Neural cell (in vitro differentiated cells): ENCODE measurements at regions not wholly inside any gene's neighbourhood (a gene's known extent, or its start where the extent isn't known, plus 50 kb on each side); places are given as distances from the start of the nearest gene placed in this dataset.

Source experiments
- H2AFZ ChIP-seq: fragments of 200-600, 300-800 bp; sonication (generic), shearing (Covaris generic); 2 replicates; pipeline ENCODE4 v1.6.0; 2014; ENCODE audit warnings: low read depth, mild to moderate bottlenecking, antibody characterized with exemption, low read length, moderate library complexity
- H3F3A ChIP-seq: fragments of 200-600 bp; shearing (Covaris generic); 2 replicates; pipeline ENCODE4 v1.6.1; 2016; ENCODE audit warnings: mild to moderate bottlenecking, moderate library complexity, mixed read lengths, antibody characterized with exemption, low read length; ENCODE audit not compliant: insufficient read depth, poor library complexity, severe bottlenecking
- H3K27ac ChIP-seq: fragments of 200-600, 300-800 bp; sonication (generic), shearing (Covaris generic); 2 replicates; pipeline ENCODE4 v1.5.1; 2014; ENCODE audit warnings: mild to moderate bottlenecking, low read length, moderate library complexity
- H3K27me3 ChIP-seq: fragments of 300-800, 200-600 bp; sonication (generic), shearing (Covaris generic); 2 replicates; pipeline ENCODE4 v1.6.0; 2014; ENCODE audit warnings: mild to moderate bottlenecking, low read depth, low read length, moderate library complexity; ENCODE audit not compliant: insufficient read depth
- H3K36me3 ChIP-seq: fragments of 300-800, 200-600 bp; sonication (generic), shearing (Covaris generic); 2 replicates; pipeline ENCODE4 v1.5.1; 2014; ENCODE audit warnings: mild to moderate bottlenecking, antibody characterized with exemption, low read length, moderate library complexity; ENCODE audit not compliant: insufficient read depth
- H3K4me2 ChIP-seq: fragments of 300-800, 200-600 bp; sonication (generic), shearing (Covaris generic); 2 replicates; pipeline ENCODE4 v1.6.0; 2014; ENCODE audit warnings: mild to moderate bottlenecking, low read length
- H3K4me3 ChIP-seq: fragments of 300-800, 200-600 bp; sonication (generic), shearing (Covaris generic); 2 replicates; pipeline ENCODE4 v1.5.1; 2014; ENCODE audit warnings: mild to moderate bottlenecking, low read length, moderate library complexity
- H3K79me2 ChIP-seq: fragments of 200-600 bp; shearing (Covaris generic); replicated peaks from 2 replicates; pipeline ENCODE4 v1.6.0; 2014; ENCODE audit warnings: mild to moderate bottlenecking, low read length, moderate library complexity; ENCODE audit not compliant: insufficient read depth
- H3K9ac ChIP-seq: fragments of 300-800, 200-600 bp; sonication (generic), shearing (Covaris generic); 2 replicates; pipeline ENCODE4 v1.6.1; 2016; ENCODE audit warnings: mild to moderate bottlenecking, low read length, mixed read lengths
- H3K9me2 ChIP-seq: fragments of 200-600 bp; shearing (Covaris generic); 2 replicates; pipeline ENCODE4 v1.6.1; 2016; ENCODE audit warnings: mild to moderate bottlenecking, low read length, mixed read lengths; ENCODE audit not compliant: insufficient read depth
- H3K9me3 ChIP-seq: fragments of 200-600, 300-800 bp; sonication (generic), shearing (Covaris generic); 2 replicates; pipeline ENCODE4 v1.6.1; 2016; ENCODE audit warnings: mild to moderate bottlenecking, mixed run types, low read length, moderate library complexity, mixed read lengths
- H4K20me1 ChIP-seq: fragments of 200-600 bp; shearing (Covaris generic); 2 replicates; pipeline ENCODE4 v1.6.1; 2016; ENCODE audit warnings: mild to moderate bottlenecking, mixed run types; ENCODE audit not compliant: insufficient read depth
- EP300 ChIP-seq: fragments of 450-650 bp; conservative IDR thresholded peaks from 2 replicates; pipeline ENCODE4 v1.6.1; 2014; ENCODE audit warnings: antibody characterized with exemption, mild to moderate bottlenecking, moderate library complexity; ENCODE audit not compliant: poor library complexity, severe bottlenecking
- EZH2 ChIP-seq: fragments of 200-600, 300-800 bp; shearing (Covaris generic), sonication (generic); IDR thresholded peaks from 2 replicates; pipeline ENCODE4 v1.6.1; 2014; ENCODE audit warnings: antibody characterized with exemption, low read length, borderline replicate concordance, mild to moderate bottlenecking; ENCODE audit not compliant: insufficient read depth, poor library complexity, severe bottlenecking
- MXI1 ChIP-seq: fragments of 450-650 bp; conservative IDR thresholded peaks from 2 replicates; pipeline ENCODE4 v1.6.1; 2014; ENCODE audit warnings: antibody characterized with exemption, mild to moderate bottlenecking; ENCODE audit not compliant: poor library complexity, severe bottlenecking
- POLR2AphosphoS5 ChIP-seq: IDR thresholded peaks from 2 replicates; pipeline ENCODE4 v1.6.1; 2012
- RAD21 ChIP-seq: fragments of 450-650 bp; conservative IDR thresholded peaks from 2 replicates; pipeline ENCODE4 v1.6.1; 2014; ENCODE audit warnings: antibody characterized with exemption, mild to moderate bottlenecking, moderate library complexity
- SMC3 ChIP-seq: fragments of 450-650 bp; conservative IDR thresholded peaks from 2 replicates; pipeline ENCODE4 v1.6.1; 2014; ENCODE audit warnings: antibody characterized with exemption, mild to moderate bottlenecking, moderate library complexity; ENCODE audit not compliant: poor library complexity
- TAF1 ChIP-seq: IDR thresholded peaks from 2 replicates; pipeline ENCODE4 v1.6.1; 2012; ENCODE audit warnings: low read depth
- TF ChIP-seq, protein P1 (sequence below): IDR thresholded peaks from 2 replicates; pipeline ENCODE4 v1.6.1; 2012; ENCODE audit warnings: borderline replicate concordance
- TF ChIP-seq, protein P2 (sequence below): fragments of 450-650 bp; IDR thresholded peaks from 2 replicates; pipeline ENCODE4 v1.5.1; 2014; ENCODE audit warnings: antibody characterized with exemption, mild to moderate bottlenecking, moderate library complexity; ENCODE audit not compliant: poor library complexity, severe bottlenecking

DNA sequence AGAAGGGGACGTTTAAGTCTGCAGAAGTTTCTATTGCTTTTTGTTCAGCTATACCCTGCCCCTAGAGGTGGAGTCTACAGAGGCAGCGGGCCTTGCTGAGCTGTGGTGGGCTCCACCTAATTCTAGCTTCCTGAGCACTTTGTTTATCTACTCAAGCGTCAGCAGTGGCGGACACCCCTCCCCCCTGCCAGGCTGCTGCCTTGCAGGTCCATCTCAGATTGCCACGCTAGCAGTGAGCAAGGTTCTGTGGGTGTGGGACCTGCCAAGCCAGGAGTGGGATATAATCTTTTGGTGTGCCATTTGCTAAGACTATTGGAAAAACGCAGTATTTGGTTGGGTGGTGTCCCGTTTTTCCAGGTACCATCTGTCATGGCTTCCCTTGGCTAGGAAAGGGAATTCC, 147.3 kb upstream of the PRPS1L1 start:
- Histone ChIP-seq H3K27ac (no peak overlapping the region), H3K4me2 (no peak overlapping the region), H3K4me3 (no peak overlapping the region), H3K36me3 (no peaks in the 10 kb centered on the region), H4K20me1 (no peaks in the 10 kb centered on the region), H3K79me2 (no peaks in the 10 kb centered on the region), H3K9me3 (no peaks in the 10 kb centered on the region), H3K27me3 (no peaks in the 10 kb centered on the region), H2AFZ (no peak overlapping the region), H3K9me2 (no peaks in the 10 kb centered on the region), H3K9ac (no peak overlapping the region), H3F3A (no peaks in the 10 kb centered on the region)
- TF ChIP-seq SMC3 (no peak), RAD21 (no peak), EP300 (no peak), EZH2 (no peak), MXI1 (no peak), POLR2AphosphoS5 (no peak), TAF1 (no peak)
- TF ChIP-seq, protein P1, sequence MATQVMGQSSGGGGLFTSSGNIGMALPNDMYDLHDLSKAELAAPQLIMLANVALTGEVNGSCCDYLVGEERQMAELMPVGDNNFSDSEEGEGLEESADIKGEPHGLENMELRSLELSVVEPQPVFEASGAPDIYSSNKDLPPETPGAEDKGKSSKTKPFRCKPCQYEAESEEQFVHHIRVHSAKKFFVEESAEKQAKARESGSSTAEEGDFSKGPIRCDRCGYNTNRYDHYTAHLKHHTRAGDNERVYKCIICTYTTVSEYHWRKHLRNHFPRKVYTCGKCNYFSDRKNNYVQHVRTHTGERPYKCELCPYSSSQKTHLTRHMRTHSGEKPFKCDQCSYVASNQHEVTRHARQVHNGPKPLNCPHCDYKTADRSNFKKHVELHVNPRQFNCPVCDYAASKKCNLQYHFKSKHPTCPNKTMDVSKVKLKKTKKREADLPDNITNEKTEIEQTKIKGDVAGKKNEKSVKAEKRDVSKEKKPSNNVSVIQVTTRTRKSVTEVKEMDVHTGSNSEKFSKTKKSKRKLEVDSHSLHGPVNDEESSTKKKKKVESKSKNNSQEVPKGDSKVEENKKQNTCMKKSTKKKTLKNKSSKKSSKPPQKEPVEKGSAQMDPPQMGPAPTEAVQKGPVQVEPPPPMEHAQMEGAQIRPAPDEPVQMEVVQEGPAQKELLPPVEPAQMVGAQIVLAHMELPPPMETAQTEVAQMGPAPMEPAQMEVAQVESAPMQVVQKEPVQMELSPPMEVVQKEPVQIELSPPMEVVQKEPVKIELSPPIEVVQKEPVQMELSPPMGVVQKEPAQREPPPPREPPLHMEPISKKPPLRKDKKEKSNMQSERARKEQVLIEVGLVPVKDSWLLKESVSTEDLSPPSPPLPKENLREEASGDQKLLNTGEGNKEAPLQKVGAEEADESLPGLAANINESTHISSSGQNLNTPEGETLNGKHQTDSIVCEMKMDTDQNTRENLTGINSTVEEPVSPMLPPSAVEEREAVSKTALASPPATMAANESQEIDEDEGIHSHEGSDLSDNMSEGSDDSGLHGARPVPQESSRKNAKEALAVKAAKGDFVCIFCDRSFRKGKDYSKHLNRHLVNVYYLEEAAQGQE: no peak
- TF ChIP-seq, protein P2, sequence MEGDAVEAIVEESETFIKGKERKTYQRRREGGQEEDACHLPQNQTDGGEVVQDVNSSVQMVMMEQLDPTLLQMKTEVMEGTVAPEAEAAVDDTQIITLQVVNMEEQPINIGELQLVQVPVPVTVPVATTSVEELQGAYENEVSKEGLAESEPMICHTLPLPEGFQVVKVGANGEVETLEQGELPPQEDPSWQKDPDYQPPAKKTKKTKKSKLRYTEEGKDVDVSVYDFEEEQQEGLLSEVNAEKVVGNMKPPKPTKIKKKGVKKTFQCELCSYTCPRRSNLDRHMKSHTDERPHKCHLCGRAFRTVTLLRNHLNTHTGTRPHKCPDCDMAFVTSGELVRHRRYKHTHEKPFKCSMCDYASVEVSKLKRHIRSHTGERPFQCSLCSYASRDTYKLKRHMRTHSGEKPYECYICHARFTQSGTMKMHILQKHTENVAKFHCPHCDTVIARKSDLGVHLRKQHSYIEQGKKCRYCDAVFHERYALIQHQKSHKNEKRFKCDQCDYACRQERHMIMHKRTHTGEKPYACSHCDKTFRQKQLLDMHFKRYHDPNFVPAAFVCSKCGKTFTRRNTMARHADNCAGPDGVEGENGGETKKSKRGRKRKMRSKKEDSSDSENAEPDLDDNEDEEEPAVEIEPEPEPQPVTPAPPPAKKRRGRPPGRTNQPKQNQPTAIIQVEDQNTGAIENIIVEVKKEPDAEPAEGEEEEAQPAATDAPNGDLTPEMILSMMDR: no peak

DNA sequence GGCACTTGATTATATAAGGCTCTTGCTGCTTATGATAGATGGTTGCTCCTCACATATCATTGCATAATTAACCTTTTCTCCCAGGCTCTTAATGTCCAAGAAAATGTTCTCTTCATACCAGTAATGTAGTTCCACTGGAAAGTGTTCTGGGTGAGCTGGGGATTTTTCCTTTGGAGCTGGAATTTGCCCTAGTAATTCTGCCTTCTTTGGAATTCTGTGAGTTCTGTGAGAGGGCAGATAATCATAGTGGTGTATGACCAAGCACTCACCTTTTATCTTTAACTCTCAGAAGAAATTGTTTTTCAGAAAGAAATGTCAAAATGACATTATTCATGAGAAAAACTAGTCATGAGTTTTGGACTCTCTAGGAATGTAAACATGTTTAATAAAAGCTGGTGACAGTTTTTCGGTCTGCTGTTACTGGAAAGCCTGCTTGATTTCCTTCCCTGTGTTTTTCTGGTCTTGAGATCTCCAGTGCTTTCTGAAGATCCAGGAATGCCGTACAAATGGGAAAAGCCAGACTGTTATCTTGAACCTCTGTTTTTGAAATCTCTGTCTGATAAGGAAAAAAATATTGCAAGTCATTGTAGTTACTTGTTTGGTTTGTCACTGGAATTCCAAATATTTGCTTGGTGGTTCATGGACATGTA, 148.3 kb upstream of the PRPS1L1 start:
- Histone ChIP-seq H3K4me3 (no peak overlapping the region), H4K20me1 (no peaks in the 10 kb centered on the region), H2AFZ (no peak overlapping the region), H3F3A (no peaks in the 10 kb centered on the region), H3K9me2 (no peaks in the 10 kb centered on the region), H3K9ac (no peak overlapping the region), H3K79me2 (no peaks in the 10 kb centered on the region), H3K9me3 (no peaks in the 10 kb centered on the region), H3K27me3 (no peaks in the 10 kb centered on the region), H3K27ac (no peak overlapping the region), H3K36me3 (no peaks in the 10 kb centered on the region), H3K4me2 (no peak overlapping the region)
- TF ChIP-seq TAF1 (no peak), EP300 (no peak), RAD21 (no peak), SMC3 (no peak), MXI1 (no peak), POLR2AphosphoS5 (no peak)
- TF ChIP-seq, protein P1: no peak
- TF ChIP-seq, protein P2: no peak
